ENCODE measurements at regions not wholly inside any gene's neighbourhood (a gene's known extent, or its start where the extent isn't known, plus 50 kb on each side); places are given as distances from the start of the nearest gene placed in this dataset.

DNA sequence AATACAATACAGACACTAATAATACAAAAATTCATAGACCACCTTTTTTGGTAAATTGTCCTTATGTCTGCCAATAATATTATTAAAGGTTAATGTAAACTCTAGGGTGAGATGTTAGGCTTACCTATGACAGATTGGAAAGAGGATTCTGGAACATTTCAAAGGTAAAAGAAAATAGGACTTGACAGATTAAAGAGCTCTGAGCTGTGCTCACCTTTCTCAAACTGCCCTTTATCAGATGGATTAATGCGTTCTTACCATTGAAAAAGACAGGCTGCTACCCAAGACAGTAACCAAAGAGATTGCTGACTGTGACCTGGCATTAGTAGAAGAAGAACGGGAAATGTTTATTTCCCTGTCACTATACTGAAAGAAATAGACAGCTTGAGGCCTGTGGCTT is 156.1 kb upstream of the MRPS30 start:
- H3K27ac Mint-ChIP-seq (ENCODE audit: unreplicated experiment): no peak overlapping the region
- H3K4me3 Mint-ChIP-seq (ENCODE audit: unreplicated experiment): no peak overlapping the region
- H3K27me3 Mint-ChIP-seq (ENCODE audit: insufficient read depth, unreplicated experiment): no peaks in the 10 kb centered on the region
- no peak overlapping the region for H3K4me3 ChIP-seq (ENCODE audit: low read depth, low read length)
- ChIA-PET CTCF (no interaction called here), POLR2A (no interaction called here)
- H3K36me3 ChIP-seq (ENCODE audit: control insufficient read depth, insufficient read depth, low read length): no peaks in the 10 kb centered on the region
- H3K9me3 ChIP-seq: peaks cover 4% of the 10 kb centered on the region; the same call in 1 of the 2 replicates
- no TSS peak for BruUV-seq (replicated peaks)
- no peaks in the 10 kb centered on the region for H3K4me1 ChIP-seq
- H3K4me1 Mint-ChIP-seq (ENCODE audit: low read depth, unreplicated experiment): no peaks in the 10 kb centered on the region
- intact Hi-C loops (cut with micrococcal nuclease; ENCODE audit: unreplicated experiment): no loop called here
- no peaks in the 10 kb centered on the region for H3K36me3 Mint-ChIP-seq (ENCODE audit: insufficient read depth, unreplicated experiment)
- TF ChIP-seq, protein P1, sequence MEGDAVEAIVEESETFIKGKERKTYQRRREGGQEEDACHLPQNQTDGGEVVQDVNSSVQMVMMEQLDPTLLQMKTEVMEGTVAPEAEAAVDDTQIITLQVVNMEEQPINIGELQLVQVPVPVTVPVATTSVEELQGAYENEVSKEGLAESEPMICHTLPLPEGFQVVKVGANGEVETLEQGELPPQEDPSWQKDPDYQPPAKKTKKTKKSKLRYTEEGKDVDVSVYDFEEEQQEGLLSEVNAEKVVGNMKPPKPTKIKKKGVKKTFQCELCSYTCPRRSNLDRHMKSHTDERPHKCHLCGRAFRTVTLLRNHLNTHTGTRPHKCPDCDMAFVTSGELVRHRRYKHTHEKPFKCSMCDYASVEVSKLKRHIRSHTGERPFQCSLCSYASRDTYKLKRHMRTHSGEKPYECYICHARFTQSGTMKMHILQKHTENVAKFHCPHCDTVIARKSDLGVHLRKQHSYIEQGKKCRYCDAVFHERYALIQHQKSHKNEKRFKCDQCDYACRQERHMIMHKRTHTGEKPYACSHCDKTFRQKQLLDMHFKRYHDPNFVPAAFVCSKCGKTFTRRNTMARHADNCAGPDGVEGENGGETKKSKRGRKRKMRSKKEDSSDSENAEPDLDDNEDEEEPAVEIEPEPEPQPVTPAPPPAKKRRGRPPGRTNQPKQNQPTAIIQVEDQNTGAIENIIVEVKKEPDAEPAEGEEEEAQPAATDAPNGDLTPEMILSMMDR (IDR thresholded peaks at IDR 0.05; ENCODE audit: insufficient read depth in 1 of 2, low read depth in 1 of 2, low read length in 1 of 2, severe bottlenecking in 1 of 2, unreplicated experiment in 1 of 2): no peak
- no peaks in the 10 kb centered on the region for H3K27me3 ChIP-seq (replicated peaks; ENCODE audit: control insufficient read depth, insufficient read depth, low read length)
- peaks cover 26% of the 10 kb centered on the region for H3K9me3 Mint-ChIP-seq (ENCODE audit: unreplicated experiment)
- DNase-seq: no peak

DNA sequence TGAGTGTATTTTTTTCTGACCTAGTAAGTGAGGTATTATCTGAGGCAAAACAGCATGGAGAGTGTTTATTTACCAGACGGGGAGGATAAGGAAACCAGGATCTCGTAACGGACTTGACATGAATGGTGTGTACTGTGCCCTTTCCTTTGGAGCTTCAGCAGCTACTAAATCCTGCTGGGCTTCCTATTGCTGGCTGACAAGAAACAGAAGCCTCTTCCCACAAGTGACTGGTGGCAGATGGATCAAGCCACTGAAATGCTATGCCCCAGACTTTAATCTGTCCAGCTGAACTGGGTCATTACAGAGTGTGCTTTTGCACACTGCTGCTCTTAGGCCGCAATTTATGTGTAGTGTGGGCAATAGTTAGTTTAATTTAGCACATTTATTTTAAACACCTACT is 162.7 kb upstream of the MRPS30 start:
- intact Hi-C loops (cut with micrococcal nuclease; ENCODE audit: unreplicated experiment): no loop called here
- Histone ChIP-seq H3K27me3 (replicated peaks; ENCODE audit: control insufficient read depth, insufficient read depth, low read length) (no peaks in the 10 kb centered on the region), H3K36me3 (ENCODE audit: control insufficient read depth, insufficient read depth, low read length) (no peaks in the 10 kb centered on the region), H3K4me1 (no peaks in the 10 kb centered on the region), H3K9me3 (no peaks in the 10 kb centered on the region), H3K4me3 (ENCODE audit: low read depth, low read length) (no peak overlapping the region)
- DNase-seq: no peak
- ChIA-PET CTCF (no interaction called here), POLR2A (no interaction called here)
- Mint-ChIP-seq H3K27ac (ENCODE audit: unreplicated experiment) (no peak overlapping the region), H3K4me1 (ENCODE audit: low read depth, unreplicated experiment) (no peaks in the 10 kb centered on the region), H3K9me3 (ENCODE audit: unreplicated experiment) (no peaks in the 10 kb centered on the region), H3K36me3 (ENCODE audit: insufficient read depth, unreplicated experiment) (no peaks in the 10 kb centered on the region), H3K27me3 (ENCODE audit: insufficient read depth, unreplicated experiment) (no peaks in the 10 kb centered on the region), H3K4me3 (ENCODE audit: unreplicated experiment) (no peak overlapping the region)
- TF ChIP-seq, protein P1 (IDR thresholded peaks at IDR 0.05; ENCODE audit: insufficient read depth in 1 of 2, low read depth in 1 of 2, low read length in 1 of 2, severe bottlenecking in 1 of 2, unreplicated experiment in 1 of 2): no peak
- BruUV-seq (replicated peaks): no TSS peak

DNA sequence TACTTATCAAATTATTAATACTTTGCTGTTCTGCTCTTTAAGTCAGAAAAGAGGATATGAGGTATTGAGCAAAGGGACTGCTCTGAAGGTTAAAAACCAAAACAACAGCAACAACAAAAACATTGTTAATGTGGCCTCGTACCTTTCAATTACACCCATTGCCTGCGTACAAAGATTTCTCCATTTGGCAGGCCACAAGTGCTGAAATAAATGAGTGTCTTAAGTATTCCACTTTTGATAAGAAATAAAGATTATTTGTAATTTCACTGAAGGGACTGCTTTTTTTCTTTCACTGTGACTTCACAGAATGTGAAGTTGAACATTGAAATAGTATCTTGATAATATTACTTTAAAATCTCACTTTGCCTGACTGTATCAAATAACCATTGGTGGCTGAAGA is 163.2 kb upstream of the MRPS30 start:
- Mint-ChIP-seq H3K36me3 (ENCODE audit: insufficient read depth, unreplicated experiment) (no peaks in the 10 kb centered on the region), H3K27ac (ENCODE audit: unreplicated experiment) (no peak overlapping the region), H3K4me3 (ENCODE audit: unreplicated experiment) (no peak overlapping the region), H3K27me3 (ENCODE audit: insufficient read depth, unreplicated experiment) (no peaks in the 10 kb centered on the region), H3K9me3 (ENCODE audit: unreplicated experiment) (no peaks in the 10 kb centered on the region), H3K4me1 (ENCODE audit: low read depth, unreplicated experiment) (no peaks in the 10 kb centered on the region)
- no peak for DNase-seq
- H3K9me3 ChIP-seq: no peaks in the 10 kb centered on the region
- no TSS peak for BruUV-seq (replicated peaks)
- no peaks in the 10 kb centered on the region for H3K4me1 ChIP-seq
- CTCF ChIA-PET: no interaction called here
- TF ChIP-seq, protein P1 (IDR thresholded peaks at IDR 0.05; ENCODE audit: insufficient read depth in 1 of 2, low read depth in 1 of 2, low read length in 1 of 2, severe bottlenecking in 1 of 2, unreplicated experiment in 1 of 2): no peak
- no peaks in the 10 kb centered on the region for H3K27me3 ChIP-seq (replicated peaks; ENCODE audit: control insufficient read depth, insufficient read depth, low read length)
- intact Hi-C loops (cut with micrococcal nuclease; ENCODE audit: unreplicated experiment): no loop called here
- POLR2A ChIA-PET: no interaction called here
- no peaks in the 10 kb centered on the region for H3K36me3 ChIP-seq (ENCODE audit: control insufficient read depth, insufficient read depth, low read length)
- no peak overlapping the region for H3K4me3 ChIP-seq (ENCODE audit: low read depth, low read length)

Data from Caco-2 (cell line).